ENCODE measurements at regions not wholly inside any gene's neighbourhood (a gene's known extent, or its start where the extent isn't known, plus 50 kb on each side); places are given as distances from the start of the nearest gene placed in this dataset.
"Not testable (repeated sequence)": the region's sequence is repeated elsewhere in the genome, so short reads cannot be mapped to it uniquely, and the experiment has no call there.

GRCh38 chr16:31727553-31727952, 146.1 kb upstream of the ZNF267 start:
- no peak for TF ChIP-seq CTCF (conservative IDR thresholded peaks at IDR 0.05; ENCODE audit: low read length)
- TF ChIP-seq EZH2phosphoT487 (IDR thresholded peaks at IDR 0.05; ENCODE audit: borderline replicate concordance, low read depth, low read length) = no peak
- no peak overlapping the region for H3K27ac ChIP-seq (ENCODE audit: low read depth, low read length, poor library complexity, severe bottlenecking)
- no peak overlapping the region for H3K4me3 ChIP-seq (ENCODE audit: low read depth, low read length, poor library complexity, severe bottlenecking)
- no peaks in the 10 kb centered on the region for H4K20me1 ChIP-seq (ENCODE audit: insufficient read depth, low read length)
- peaks cover 65% of the 10 kb centered on the region for H3K36me3 ChIP-seq (ENCODE audit: insufficient read depth, low read length)
- ChIA-PET POLR2A (no interaction called here), CTCF (ENCODE audit: unreplicated experiment) (no interaction called here)
- no TSS peak for BruUV-seq (replicated peaks)
- H3K79me2 ChIP-seq (ENCODE audit: insufficient read depth, low read depth, low read length) = no peaks in the 10 kb centered on the region
- no peaks in the 10 kb centered on the region for H3K9me2 ChIP-seq (ENCODE audit: insufficient read depth, low read length)
- H3K4me2 ChIP-seq (ENCODE audit: low read length) = no peak overlapping the region
- no peaks in the 10 kb centered on the region for H3K9me3 ChIP-seq (ENCODE audit: low read length)
- no peak overlapping the region for H2AFZ ChIP-seq (ENCODE audit: low read length)
- H3K4me1 ChIP-seq (ENCODE audit: insufficient read depth, low read length, poor library complexity, severe bottlenecking) = no peaks in the 10 kb centered on the region
- no peak for DNase-seq (ENCODE audit: low spot score)
- intact Hi-C loops (cut with micrococcal nuclease; ENCODE audit: unreplicated experiment) = no loop called here

DNA sequence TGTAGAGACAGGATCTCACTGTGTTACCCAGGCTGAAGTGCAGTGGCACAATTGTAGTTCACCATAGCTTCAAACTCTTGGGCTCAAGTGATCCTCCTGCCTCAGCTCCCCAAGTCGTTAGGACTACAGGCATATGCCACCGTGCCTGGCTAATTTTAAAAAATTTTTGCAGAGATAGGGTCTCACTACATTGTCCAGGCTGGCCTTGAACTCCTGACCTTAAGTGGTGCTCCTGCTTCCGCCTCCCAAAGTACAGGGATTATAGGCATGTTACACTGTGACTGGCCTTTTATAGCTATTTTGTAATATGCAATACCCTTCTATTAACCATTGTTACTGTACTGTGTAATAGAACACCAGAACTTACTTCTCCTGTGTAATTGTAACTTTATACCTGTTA, 139.3 kb upstream of the ZNF267 start:
- no TSS peak for BruUV-seq (replicated peaks)
- no peak overlapping the region for H3K27ac ChIP-seq (ENCODE audit: low read depth, low read length, poor library complexity, severe bottlenecking)
- H3K79me2 ChIP-seq (ENCODE audit: insufficient read depth, low read depth, low read length) = no peaks in the 10 kb centered on the region
- no peaks in the 10 kb centered on the region for H3K9me2 ChIP-seq (ENCODE audit: insufficient read depth, low read length)
- intact Hi-C loops (cut with micrococcal nuclease; ENCODE audit: unreplicated experiment) = loop anchor here (10.0 kb wide), 1 partner anchor 61 kb away; no protein-coding TSS in a partner anchor
- peaks cover 64% of the 10 kb centered on the region for H3K36me3 ChIP-seq (ENCODE audit: insufficient read depth, low read length)
- no peak overlapping the region for H2AFZ ChIP-seq (ENCODE audit: low read length)
- TF ChIP-seq EZH2phosphoT487 (IDR thresholded peaks at IDR 0.05; ENCODE audit: borderline replicate concordance, low read depth, low read length) (no peak), CTCF (conservative IDR thresholded peaks at IDR 0.05; ENCODE audit: low read length) (no peak)
- CTCF ChIA-PET (ENCODE audit: unreplicated experiment) = no interaction called here
- H4K20me1 ChIP-seq (ENCODE audit: insufficient read depth, low read length) = no peaks in the 10 kb centered on the region
- no peak overlapping the region for H3K4me3 ChIP-seq (ENCODE audit: low read depth, low read length, poor library complexity, severe bottlenecking)
- no peak overlapping the region for H3K4me2 ChIP-seq (ENCODE audit: low read length)
- H3K9me3 ChIP-seq (ENCODE audit: low read length) = peaks cover 20% of the 10 kb centered on the region; the same call in 1 of the 2 replicates
- POLR2A ChIA-PET = interaction anchor here (0.6 kb wide), 2 partner anchors 19 to 21 kb away, joined by 3 read pairs; no protein-coding TSS in a partner anchor
- no peaks in the 10 kb centered on the region for H3K4me1 ChIP-seq (ENCODE audit: insufficient read depth, low read length, poor library complexity, severe bottlenecking)
- no peak for DNase-seq (ENCODE audit: low spot score)

DNA sequence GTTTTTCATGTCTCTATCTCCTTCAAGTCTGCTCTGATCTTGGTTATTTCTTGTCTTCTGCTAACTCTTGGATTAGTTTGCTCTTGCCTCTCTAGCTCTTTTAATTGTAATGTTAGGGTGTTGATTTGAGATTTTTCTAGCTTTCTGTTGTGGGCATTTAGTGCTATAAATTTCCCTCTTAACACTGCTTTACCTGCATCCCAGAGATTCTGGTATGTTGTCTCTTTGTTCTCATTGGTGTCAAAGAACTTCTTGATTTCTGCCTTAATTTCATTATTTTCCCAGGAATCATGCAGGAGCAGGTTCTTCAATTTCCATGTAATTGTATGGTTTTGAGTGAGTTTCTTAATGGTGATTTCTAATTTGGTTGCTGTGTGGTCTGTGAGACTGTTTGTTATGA, 128.5 kb upstream of the ZNF267 start:
- BruUV-seq (replicated peaks); CTCF ChIA-PET (ENCODE audit: unreplicated experiment); H2AFZ ChIP-seq (ENCODE audit: low read length); DNase-seq (ENCODE audit: low spot score); H3K4me2 ChIP-seq (ENCODE audit: low read length); H3K79me2 ChIP-seq (ENCODE audit: insufficient read depth, low read depth, low read length); H4K20me1 ChIP-seq (ENCODE audit: insufficient read depth, low read length); H3K4me1 ChIP-seq (ENCODE audit: insufficient read depth, low read length, poor library complexity, severe bottlenecking); H3K27ac ChIP-seq (ENCODE audit: low read depth, low read length, poor library complexity, severe bottlenecking); intact Hi-C loops (cut with micrococcal nuclease; ENCODE audit: unreplicated experiment); H3K4me3 ChIP-seq (ENCODE audit: low read depth, low read length, poor library complexity, severe bottlenecking); H3K9me2 ChIP-seq (ENCODE audit: insufficient read depth, low read length): not testable (repeated sequence)
- POLR2A ChIA-PET = interaction anchor here (1.2 kb wide), 1 partner anchor 32 kb away, joined by 3 read pairs; a partner anchor contains a TSS
- H3K36me3 ChIP-seq (ENCODE audit: insufficient read depth, low read length) = peaks cover 14% of the 10 kb centered on the region; the same call in 1 of the 2 replicates
- H3K9me3 ChIP-seq (ENCODE audit: low read length) = peaks cover 22% of the 10 kb centered on the region
